ENCODE measurements at regions not wholly inside any gene's neighbourhood (a gene's known extent, or its start where the extent isn't known, plus 50 kb on each side); places are given as distances from the start of the nearest gene placed in this dataset.

- no peaks in the 10 kb centered on the region for H3K36me3 Mint-ChIP-seq (ENCODE audit: insufficient read depth, unreplicated experiment)
- H3K9me3 Mint-ChIP-seq (ENCODE audit: unreplicated experiment): no peaks in the 10 kb centered on the region
- H3K4me1 Mint-ChIP-seq (ENCODE audit: insufficient read depth, unreplicated experiment): no peaks in the 10 kb centered on the region
- no peak for DNase-seq (ENCODE audit: unreplicated experiment)
- POLR2A ChIA-PET: no interaction called here
- intact Hi-C loops (cut with micrococcal nuclease): no loop called here
- no peak overlapping the region for H3K27ac Mint-ChIP-seq (ENCODE audit: low read depth, unreplicated experiment)
- no TSS peak for BruUV-seq (replicated peaks)
- CTCF ChIA-PET: no interaction called here
- H3K4me3 Mint-ChIP-seq (ENCODE audit: unreplicated experiment): no peak overlapping the region
- H3K27me3 Mint-ChIP-seq (ENCODE audit: insufficient read depth, unreplicated experiment): no peaks in the 10 kb centered on the region
- TF ChIP-seq, protein P1, sequence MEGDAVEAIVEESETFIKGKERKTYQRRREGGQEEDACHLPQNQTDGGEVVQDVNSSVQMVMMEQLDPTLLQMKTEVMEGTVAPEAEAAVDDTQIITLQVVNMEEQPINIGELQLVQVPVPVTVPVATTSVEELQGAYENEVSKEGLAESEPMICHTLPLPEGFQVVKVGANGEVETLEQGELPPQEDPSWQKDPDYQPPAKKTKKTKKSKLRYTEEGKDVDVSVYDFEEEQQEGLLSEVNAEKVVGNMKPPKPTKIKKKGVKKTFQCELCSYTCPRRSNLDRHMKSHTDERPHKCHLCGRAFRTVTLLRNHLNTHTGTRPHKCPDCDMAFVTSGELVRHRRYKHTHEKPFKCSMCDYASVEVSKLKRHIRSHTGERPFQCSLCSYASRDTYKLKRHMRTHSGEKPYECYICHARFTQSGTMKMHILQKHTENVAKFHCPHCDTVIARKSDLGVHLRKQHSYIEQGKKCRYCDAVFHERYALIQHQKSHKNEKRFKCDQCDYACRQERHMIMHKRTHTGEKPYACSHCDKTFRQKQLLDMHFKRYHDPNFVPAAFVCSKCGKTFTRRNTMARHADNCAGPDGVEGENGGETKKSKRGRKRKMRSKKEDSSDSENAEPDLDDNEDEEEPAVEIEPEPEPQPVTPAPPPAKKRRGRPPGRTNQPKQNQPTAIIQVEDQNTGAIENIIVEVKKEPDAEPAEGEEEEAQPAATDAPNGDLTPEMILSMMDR (IDR thresholded peaks at IDR 0.05; ENCODE audit: unreplicated experiment): no peak
Observed at GRCh38 chr2:4653991-4654390, 950.6 kb downstream of the DCDC2C start.

GRCh38 chr2:4656326-4656725 is 953.0 kb downstream of the DCDC2C start:
- intact Hi-C loops (cut with micrococcal nuclease): no loop called here
- Mint-ChIP-seq H3K4me3 (ENCODE audit: unreplicated experiment) (no peak overlapping the region), H3K27me3 (ENCODE audit: insufficient read depth, unreplicated experiment) (no peaks in the 10 kb centered on the region), H3K36me3 (ENCODE audit: insufficient read depth, unreplicated experiment) (no peaks in the 10 kb centered on the region), H3K4me1 (ENCODE audit: insufficient read depth, unreplicated experiment) (no peaks in the 10 kb centered on the region), H3K9me3 (ENCODE audit: unreplicated experiment) (no peaks in the 10 kb centered on the region), H3K27ac (ENCODE audit: low read depth, unreplicated experiment) (no peak overlapping the region)
- ChIA-PET POLR2A (no interaction called here), CTCF (no interaction called here)
- BruUV-seq (replicated peaks): no TSS peak
- DNase-seq (ENCODE audit: unreplicated experiment): no peak
- TF ChIP-seq, protein P1 (IDR thresholded peaks at IDR 0.05; ENCODE audit: unreplicated experiment): no peak

DNA sequence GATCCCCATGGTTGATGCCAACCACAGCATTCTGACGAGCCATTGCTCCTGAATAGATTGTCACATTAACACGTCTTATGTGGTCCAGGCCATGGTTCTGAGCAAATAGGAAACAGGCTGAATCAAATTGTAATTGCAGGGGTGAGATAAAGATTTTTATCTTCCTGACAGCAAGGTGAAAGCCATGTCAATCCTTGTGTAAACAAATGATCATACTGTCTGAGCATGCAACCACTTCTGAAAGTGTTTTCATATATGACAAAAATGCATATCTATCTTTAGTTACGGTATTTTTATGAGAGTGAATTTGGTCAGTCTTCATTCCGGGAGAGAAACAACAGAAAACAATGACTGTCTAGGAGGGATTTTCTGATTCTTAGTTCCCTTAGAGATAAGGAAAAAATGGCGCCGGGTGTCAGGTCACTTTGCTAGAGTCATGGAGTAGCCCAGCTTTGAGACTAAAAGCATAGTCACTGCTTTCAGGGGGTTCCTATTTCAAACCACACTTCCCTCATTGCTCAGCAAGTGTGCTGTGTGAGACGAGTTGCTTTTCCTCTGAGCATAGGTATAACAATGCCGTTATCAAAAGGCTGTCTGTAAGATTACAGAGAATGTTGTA is 958.9 kb downstream of the DCDC2C start:
- Mint-ChIP-seq H3K4me3 (ENCODE audit: unreplicated experiment) (no peak overlapping the region), H3K36me3 (ENCODE audit: insufficient read depth, unreplicated experiment) (no peaks in the 10 kb centered on the region), H3K9me3 (ENCODE audit: unreplicated experiment) (no peaks in the 10 kb centered on the region), H3K27ac (ENCODE audit: low read depth, unreplicated experiment) (no peak overlapping the region), H3K4me1 (ENCODE audit: insufficient read depth, unreplicated experiment) (no peaks in the 10 kb centered on the region), H3K27me3 (ENCODE audit: insufficient read depth, unreplicated experiment) (no peaks in the 10 kb centered on the region)
- no TSS peak for BruUV-seq (replicated peaks)
- intact Hi-C loops (cut with micrococcal nuclease): no loop called here
- POLR2A ChIA-PET: no interaction called here
- CTCF ChIA-PET: no interaction called here
- TF ChIP-seq, protein P1 (IDR thresholded peaks at IDR 0.05; ENCODE audit: unreplicated experiment): no peak
- DNase-seq (ENCODE audit: unreplicated experiment): no peak

- POLR2A ChIA-PET: interaction anchor here (0.7 kb wide), 1 partner anchor 314 kb away, joined by 3 read pairs; no protein-coding TSS in a partner anchor
- intact Hi-C loops (cut with micrococcal nuclease): no loop called here
Observed at GRCh38 chr2:4668381-4668780, 965.0 kb downstream of the DCDC2C start.

More at GRCh38 chr2:4668381-4668780, 965.0 kb downstream of the DCDC2C start:
- Mint-ChIP-seq H3K9me3 (ENCODE audit: unreplicated experiment) (no peaks in the 10 kb centered on the region), H3K4me1 (ENCODE audit: insufficient read depth, unreplicated experiment) (no peaks in the 10 kb centered on the region), H3K4me3 (ENCODE audit: unreplicated experiment) (no peak overlapping the region), H3K27ac (ENCODE audit: low read depth, unreplicated experiment) (no peak overlapping the region), H3K36me3 (ENCODE audit: insufficient read depth, unreplicated experiment) (no peaks in the 10 kb centered on the region), H3K27me3 (ENCODE audit: insufficient read depth, unreplicated experiment) (no peaks in the 10 kb centered on the region)
- CTCF ChIA-PET: interaction anchor here (0.6 kb wide), 1 partner anchor 187 kb away, joined by 3 read pairs; no protein-coding TSS in a partner anchor
- no peak for DNase-seq (ENCODE audit: unreplicated experiment)
- no TSS peak for BruUV-seq (replicated peaks)
- TF ChIP-seq, protein P1 (IDR thresholded peaks at IDR 0.05; ENCODE audit: unreplicated experiment): no peak
